ENCODE measurements at regions not wholly inside any gene's neighbourhood (a gene's known extent, or its start where the extent isn't known, plus 50 kb on each side); places are given as distances from the start of the nearest gene placed in this dataset.

- DNase-seq (ENCODE audit: low spot score): no peak
Observed at GRCh38 chr12:18899678-18900317, 161.9 kb downstream of the CAPZA3 start.

DNA sequence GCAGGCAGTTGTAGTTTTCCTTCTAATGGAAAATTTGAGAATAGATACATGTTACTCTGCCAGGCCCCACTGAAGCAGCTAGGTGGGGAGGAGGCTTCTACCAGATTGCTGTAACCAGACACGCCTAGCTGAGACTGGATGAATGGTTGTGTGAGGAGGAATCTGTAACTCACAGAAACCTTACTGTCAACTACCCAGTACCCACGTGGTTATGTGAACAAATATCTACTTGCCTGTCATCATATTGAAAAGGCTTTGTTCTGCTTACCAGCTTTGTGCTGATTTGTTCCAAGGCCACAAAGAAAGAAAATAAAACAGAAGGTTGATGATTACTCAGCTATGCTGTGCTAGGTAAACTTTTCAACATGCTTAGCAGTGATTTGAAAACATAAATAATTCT, 167.2 kb downstream of the CAPZA3 start:
- no peak for DNase-seq (ENCODE audit: low spot score)

- no peak for DNase-seq (ENCODE audit: low spot score)
Observed at GRCh38 chr12:18906395-18906794, 168.5 kb downstream of the CAPZA3 start.

- no peak for DNase-seq (ENCODE audit: low spot score)
Observed at GRCh38 chr12:18907127-18907526, 169.2 kb downstream of the CAPZA3 start.

DNA sequence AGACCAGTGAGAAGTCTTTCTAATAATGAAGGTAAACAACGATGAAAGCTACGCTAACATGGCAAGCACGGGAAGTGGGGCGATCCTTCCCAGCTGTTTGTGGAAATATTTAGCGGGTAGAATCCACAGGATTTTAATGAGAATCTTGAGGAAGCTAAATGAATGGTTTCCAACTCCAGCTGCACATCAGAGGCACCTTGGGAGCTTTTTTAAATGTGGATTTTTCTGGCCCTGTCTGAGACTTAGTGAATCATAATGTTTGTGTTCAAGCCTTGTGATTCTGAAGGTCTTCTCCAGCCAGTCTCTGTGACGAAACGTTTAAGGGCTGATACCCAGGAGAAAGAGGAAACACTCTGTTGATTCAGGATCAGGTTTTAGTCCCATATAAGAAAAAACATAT, 169.8 kb downstream of the CAPZA3 start:
- DNase-seq (ENCODE audit: low spot score): no peak

- DNase-seq (ENCODE audit: low spot score): no peak
Observed at GRCh38 chr12:18908191-18908590, 170.3 kb downstream of the CAPZA3 start.

DNA sequence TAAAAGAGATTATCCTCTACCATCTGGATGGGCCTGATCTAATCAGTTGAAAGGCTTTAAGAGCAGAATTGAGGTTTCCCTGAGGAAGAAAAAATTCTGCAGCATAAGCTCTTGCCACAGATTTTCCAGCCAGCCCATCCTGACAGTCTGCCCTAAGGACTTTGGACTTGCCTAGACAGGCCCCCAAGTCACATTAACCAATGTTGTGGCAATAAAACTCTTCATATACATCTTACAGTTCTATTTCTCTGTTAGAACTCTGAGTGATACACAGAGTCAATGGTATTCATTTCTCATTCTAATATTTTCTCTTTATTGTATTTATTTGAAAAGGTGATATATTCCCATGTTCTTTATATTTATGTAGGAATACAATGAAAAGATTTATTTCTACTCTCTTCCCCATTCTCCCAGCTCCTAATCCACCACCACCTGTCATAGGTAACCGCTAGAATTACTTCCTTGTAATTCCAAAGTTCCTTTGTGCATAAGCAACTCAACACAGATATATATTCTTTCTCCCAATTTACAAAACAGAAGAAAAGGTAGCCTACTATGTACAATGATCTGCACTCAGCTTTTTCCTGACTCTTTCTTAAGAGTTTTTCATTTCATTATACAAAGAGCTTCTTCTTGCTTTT, 182.1 kb downstream of the CAPZA3 start:
- DNase-seq (ENCODE audit: low spot score): no peak

GRCh38 chr12:18922851-18923250, 184.9 kb downstream of the CAPZA3 start:
- DNase-seq (ENCODE audit: low spot score): no peak

DNA sequence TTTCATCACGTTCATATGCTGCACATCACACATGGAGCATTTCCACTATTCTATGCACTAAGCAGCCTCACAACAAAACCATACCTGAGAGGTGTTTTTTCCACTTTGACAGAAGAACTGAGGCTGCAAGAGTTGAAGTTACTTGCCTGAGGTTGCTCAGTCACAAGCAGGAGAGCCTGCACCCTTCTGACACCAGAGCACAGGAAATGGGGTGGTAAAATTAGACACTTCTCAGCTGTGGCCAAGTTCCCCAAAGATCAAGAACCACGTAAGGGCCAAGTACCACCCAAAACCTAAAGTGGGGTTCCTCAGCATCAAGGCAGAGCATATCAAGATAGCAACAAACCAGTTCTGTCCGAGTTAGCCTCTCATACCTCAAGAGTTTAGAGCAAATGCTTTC, 185.8 kb downstream of the CAPZA3 start:
- DNase-seq (ENCODE audit: low spot score): no peak

DNA sequence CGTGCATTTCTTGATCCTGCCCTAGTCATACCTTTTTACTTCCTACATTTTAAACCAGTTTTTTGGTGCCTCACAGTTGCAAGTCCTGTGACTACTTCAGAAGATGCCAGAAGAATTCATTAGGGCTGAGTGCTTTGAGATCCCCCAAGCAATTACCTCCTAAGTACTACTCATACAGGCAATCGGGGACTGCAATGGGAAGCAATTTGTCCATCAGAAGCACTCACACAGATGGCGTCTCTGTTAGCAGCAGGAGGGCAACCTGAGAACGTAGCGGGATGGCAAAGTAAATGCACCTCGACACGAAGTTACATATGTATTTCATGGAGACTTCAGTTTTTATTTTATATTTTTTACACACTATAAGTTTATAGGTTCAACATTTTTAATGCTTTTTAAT, 188.3 kb downstream of the CAPZA3 start:
- DNase-seq (ENCODE audit: low spot score): no peak

DNA sequence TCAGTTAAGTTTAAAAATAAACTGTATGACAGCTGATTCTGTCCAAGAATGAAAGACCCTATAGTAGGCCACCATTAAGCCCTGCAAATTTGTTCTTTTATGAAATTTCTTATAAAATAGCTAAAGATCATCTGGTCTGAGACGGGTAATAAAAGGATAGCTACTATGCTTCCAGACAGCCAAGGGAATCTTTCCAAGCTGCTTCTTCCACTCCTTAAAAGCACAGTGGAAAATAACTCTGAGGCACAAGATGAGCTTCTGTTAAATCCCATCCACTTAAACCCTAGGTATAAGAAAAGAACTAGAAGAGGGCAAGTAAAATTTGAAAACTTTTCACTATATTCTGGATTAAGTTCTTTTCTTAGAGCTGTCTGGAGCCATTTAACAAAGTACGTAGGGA, 194.3 kb downstream of the CAPZA3 start:
- no peak for DNase-seq (ENCODE audit: low spot score)

DNA sequence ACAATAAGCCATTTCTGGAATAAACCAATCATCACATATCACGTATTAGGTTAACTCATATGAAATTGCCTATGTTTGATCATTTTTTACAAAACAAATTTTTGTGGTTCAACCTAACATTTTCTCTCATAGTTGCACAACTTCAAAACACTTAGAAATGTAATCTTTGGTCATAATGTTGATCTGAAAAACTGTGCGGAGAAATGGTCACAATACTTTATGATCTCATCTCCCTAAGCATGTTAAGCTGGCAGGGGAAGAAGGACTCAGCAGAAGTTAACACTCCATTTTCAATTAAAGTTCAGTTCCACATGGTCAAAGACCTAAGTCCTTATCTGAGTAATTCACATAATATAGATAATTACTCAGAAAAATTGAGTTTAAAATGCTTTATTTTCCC, 194.8 kb downstream of the CAPZA3 start:
- peak; percentile 27 for DNase-seq (ENCODE audit: low spot score)

DNA sequence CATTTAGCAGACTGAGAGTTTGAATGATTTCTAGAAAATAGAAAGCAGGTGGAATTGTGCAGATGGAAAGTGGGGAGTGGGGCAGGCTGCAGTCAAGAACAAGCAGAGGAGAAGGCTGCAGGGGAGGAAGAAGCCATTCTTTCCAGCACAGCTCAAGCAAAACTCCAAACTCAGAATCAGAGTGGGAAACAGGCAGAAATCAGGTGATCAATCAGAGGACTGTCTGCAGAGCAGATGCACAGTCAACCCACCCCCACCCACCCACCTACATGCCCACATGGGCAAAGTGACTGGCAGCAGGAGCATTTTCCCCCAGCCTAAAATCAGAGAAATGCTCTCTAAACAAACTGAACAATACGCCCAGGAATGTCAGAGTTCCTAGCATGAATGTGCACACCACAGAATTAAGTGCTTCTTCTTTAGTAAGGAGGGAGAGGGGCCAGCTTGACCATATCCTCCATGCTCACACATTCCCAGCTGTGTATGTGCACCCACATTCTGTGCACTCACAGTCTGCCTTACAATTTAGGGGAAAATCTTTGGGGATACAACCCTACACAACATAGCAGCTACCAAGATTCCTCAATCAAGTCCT, 194.1 kb upstream of the PLEKHA5 start:
- DNase-seq (ENCODE audit: low spot score): no peak

DNA sequence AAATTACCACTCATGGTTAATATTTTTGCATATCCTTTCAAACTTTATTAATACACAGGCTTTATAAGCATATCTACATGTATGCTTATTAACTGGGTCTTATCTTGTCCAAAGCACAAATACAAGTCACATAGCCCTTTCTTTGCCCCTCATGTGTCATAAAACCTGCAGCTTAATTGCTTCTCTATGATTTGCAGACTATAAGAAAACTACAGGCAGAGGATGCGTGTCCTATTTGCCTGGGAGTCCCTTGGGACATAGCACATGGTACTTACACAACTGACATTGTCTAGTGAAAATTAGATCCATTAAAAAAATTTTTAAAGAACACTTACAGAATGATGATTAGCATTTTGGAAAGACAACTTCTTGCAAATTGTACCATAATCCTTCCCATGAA, 190.5 kb upstream of the PLEKHA5 start:
- DNase-seq (ENCODE audit: low spot score): no peak

GRCh38 chr12:18942669-18943068, 186.9 kb upstream of the PLEKHA5 start:
- DNase-seq (ENCODE audit: low spot score): no peak

DNA sequence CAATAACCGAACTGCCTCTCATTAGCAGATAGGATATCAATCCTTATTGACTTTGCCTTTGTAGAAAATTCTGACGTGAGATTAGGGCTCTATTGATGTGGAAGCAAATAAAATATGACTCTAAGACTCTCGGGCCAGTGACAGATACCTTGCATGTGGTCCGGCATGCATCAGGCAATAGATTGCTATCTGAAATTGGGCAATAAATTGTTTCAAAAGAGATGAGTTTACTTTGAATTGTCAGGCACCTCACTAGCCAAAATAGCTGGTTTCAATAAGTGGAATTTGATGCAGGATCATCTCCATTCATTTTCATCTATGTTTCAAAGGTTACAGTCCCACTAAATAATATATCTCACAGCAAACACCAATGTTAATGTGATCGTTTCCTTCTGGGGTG, 186.3 kb upstream of the PLEKHA5 start:
- no peak for DNase-seq (ENCODE audit: low spot score)

- DNase-seq (ENCODE audit: low spot score): no peak
Observed at GRCh38 chr12:18946106-18946505, 183.4 kb upstream of the PLEKHA5 start.

DNA sequence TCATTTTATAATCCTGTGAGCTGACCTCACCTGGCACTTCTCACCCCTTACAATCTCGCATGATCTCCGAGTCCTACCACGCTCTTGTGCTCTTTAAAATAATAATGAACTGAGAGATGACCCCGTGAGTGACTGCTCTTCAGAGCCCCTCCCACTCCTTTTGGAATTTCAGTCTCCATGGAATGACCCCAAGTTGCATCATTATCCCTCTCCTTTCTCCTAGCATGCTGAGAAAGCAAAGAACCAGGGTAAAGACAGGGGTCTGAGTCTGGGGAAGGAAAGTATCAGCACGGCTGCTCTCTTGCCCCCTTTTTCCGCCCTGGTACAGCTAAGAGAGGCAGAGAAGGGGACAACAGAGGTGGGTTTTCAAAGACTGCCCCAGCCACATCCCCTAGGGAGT, 178.3 kb upstream of the PLEKHA5 start:
- no peak for DNase-seq (ENCODE audit: low spot score)

GRCh38 chr12:18953505-18953904, 176.0 kb upstream of the PLEKHA5 start:
- no peak for DNase-seq (ENCODE audit: low spot score)

GRCh38 chr12:18955594-18955993, 173.9 kb upstream of the PLEKHA5 start:
- peak; percentile 40 for DNase-seq (ENCODE audit: low spot score)

DNA sequence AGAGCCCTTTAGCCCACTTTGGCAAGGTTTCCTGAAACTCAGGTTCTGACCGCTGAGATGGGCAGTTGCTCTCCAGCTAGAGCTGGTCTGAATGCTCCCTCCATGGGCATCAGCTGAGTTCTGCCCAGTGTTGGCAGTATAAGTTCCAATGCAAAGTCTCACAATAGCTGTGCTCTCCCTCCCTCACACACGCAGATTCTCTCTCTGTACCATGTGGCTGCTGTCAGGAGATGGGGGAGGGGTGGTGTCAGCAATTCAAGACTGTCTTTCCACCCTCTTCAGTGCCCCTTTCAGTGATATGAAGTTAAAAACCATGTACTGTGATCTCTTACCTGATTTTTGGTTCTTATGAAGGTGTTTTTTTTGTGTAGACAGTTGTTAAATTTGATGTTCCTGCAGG, 164.3 kb upstream of the PLEKHA5 start:
- no peak for DNase-seq (ENCODE audit: low spot score)

DNA sequence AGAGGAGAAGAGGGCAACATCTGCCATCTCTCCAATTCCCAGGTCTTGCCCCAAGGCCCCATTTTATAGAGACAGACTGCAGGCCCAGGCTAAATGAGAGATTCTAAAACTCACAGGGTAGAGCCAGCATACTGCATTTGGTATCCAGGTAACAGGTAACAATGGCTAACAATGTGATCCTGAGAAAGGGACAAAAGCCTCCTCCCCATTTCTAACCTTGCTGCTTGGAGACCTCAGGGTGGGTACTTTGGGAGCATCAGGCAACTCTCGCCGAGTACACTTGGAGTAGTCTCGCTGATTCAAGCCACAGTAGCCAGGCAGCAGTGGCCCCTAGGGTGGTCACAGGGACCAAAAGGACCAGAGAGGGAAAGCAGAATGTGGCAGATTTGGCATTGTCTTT, 162.6 kb upstream of the PLEKHA5 start:
- DNase-seq (ENCODE audit: low spot score): no peak

GRCh38 chr12:18967814-18968213, 161.7 kb upstream of the PLEKHA5 start:
- no peak for DNase-seq (ENCODE audit: low spot score)

DNA sequence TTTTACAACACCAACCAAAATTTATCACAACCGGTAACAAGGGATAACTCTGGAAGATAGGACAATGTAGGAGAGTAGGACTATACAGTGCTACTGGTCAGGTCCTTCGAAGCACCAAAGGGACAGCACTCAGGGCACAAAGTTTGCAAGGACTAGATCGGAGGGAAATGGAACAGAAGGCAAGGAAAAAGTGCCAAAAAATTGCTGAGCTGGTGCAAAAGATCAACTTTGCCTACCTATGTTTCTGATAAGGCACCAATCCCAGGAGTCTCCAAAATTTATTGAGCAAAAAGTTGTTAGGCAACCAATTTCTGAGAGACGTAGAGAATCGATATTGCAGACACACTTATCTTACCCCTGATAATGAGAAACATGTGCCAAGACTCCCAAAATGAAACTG, 160.0 kb upstream of the PLEKHA5 start:
- DNase-seq (ENCODE audit: low spot score): no peak
